PC-3 (cell line): ENCODE measurements at regions not wholly inside any gene's neighbourhood (a gene's known extent, or its start where the extent isn't known, plus 50 kb on each side); places are given as distances from the start of the nearest gene placed in this dataset.

Source experiments
- CTCF ChIP-seq: fragments of 300-600 bp; sonication (generic); conservative IDR thresholded peaks from 2 replicates; pipeline ENCODE4 v1.5.1; 2017; ENCODE audit warnings: antibody characterized with exemption, low read depth, mild to moderate bottlenecking, low read length
- EZH2phosphoT487 ChIP-seq: fragments of 300-600 bp; sonication (generic); IDR thresholded peaks from 2 replicates; pipeline ENCODE4 v1.6.1; 2018; ENCODE audit warnings: mild to moderate bottlenecking, antibody characterized with exemption, low read length, borderline replicate concordance

- TF ChIP-seq CTCF (no peak), EZH2phosphoT487 (no peak)
Measured at GRCh38 chr2:63719052-63719451, 122.6 kb upstream of the UGP2 start.
